ENCODE measurements at regions not wholly inside any gene's neighbourhood (a gene's known extent, or its start where the extent isn't known, plus 50 kb on each side); places are given as distances from the start of the nearest gene placed in this dataset.
A peak's percentile ranks its signal among the peaks of the same experiment; 100 is the strongest.

GRCh38 chr5:91280362-91281269 is 102.5 kb downstream of the ARRDC3 start:
- Histone ChIP-seq H3K4me3 (ENCODE audit: insufficient read depth, low read length) (peak overlapping the region; percentile 76), H3K79me2 (ENCODE audit: insufficient read depth, low read length) (no peaks in the 10 kb centered on the region), H3K27me3 (ENCODE audit: insufficient read depth, low read length) (no peaks in the 10 kb centered on the region), H3K4me1 (ENCODE audit: insufficient read depth, low read length) (peaks cover 41% of the 10 kb centered on the region), H3K36me3 (ENCODE audit: insufficient read depth, low read length) (no peaks in the 10 kb centered on the region), H3K4me2 (ENCODE audit: insufficient read depth, low read length) (peak overlapping the region; percentile 99), H3K27ac (ENCODE audit: low read depth, low read length) (peak overlapping the region; percentile 100), H2AFZ (ENCODE audit: low read length) (peak overlapping the region; percentile 91), H4K20me1 (ENCODE audit: insufficient read depth, low read length) (no peaks in the 10 kb centered on the region), H3K9me3 (ENCODE audit: low read depth, low read length) (no peaks in the 10 kb centered on the region)
- DNase-seq (ENCODE audit: insufficient read length, low spot score, missing footprints) = peak; percentile 92
- TF ChIP-seq CTCF (IDR thresholded peaks at IDR 0.05; ENCODE audit: extremely low read depth, low read depth, low read length) = no peak

- no peaks in the 10 kb centered on the region for H3K36me3 ChIP-seq (ENCODE audit: insufficient read depth, low read length)
- no peaks in the 10 kb centered on the region for H3K27me3 ChIP-seq (ENCODE audit: insufficient read depth, low read length)
- H3K27ac ChIP-seq (ENCODE audit: low read depth, low read length) = no peak overlapping the region
- peaks cover 31% of the 10 kb centered on the region for H3K4me1 ChIP-seq (ENCODE audit: insufficient read depth, low read length)
- no peaks in the 10 kb centered on the region for H4K20me1 ChIP-seq (ENCODE audit: insufficient read depth, low read length)
- no peak overlapping the region for H3K4me2 ChIP-seq (ENCODE audit: insufficient read depth, low read length)
- TF ChIP-seq CTCF (IDR thresholded peaks at IDR 0.05; ENCODE audit: extremely low read depth, low read depth, low read length) = no peak
- H3K9me3 ChIP-seq (ENCODE audit: low read depth, low read length) = no peaks in the 10 kb centered on the region
- no peak for DNase-seq (ENCODE audit: insufficient read length, low spot score, missing footprints)
- no peak overlapping the region for H2AFZ ChIP-seq (ENCODE audit: low read length)
- no peaks in the 10 kb centered on the region for H3K79me2 ChIP-seq (ENCODE audit: insufficient read depth, low read length)
- H3K4me3 ChIP-seq (ENCODE audit: insufficient read depth, low read length) = no peak overlapping the region
Observed at GRCh38 chr5:91277840-91278239, 105.3 kb downstream of the ARRDC3 start.

- H3K4me2 ChIP-seq (ENCODE audit: insufficient read depth, low read length) = no peak overlapping the region
- no peaks in the 10 kb centered on the region for H3K9me3 ChIP-seq (ENCODE audit: low read depth, low read length)
- no peak overlapping the region for H3K4me3 ChIP-seq (ENCODE audit: insufficient read depth, low read length)
- H3K27me3 ChIP-seq (ENCODE audit: insufficient read depth, low read length) = no peaks in the 10 kb centered on the region
- H4K20me1 ChIP-seq (ENCODE audit: insufficient read depth, low read length) = no peaks in the 10 kb centered on the region
- no peak for TF ChIP-seq CTCF (IDR thresholded peaks at IDR 0.05; ENCODE audit: extremely low read depth, low read depth, low read length)
- peaks cover 31% of the 10 kb centered on the region for H3K4me1 ChIP-seq (ENCODE audit: insufficient read depth, low read length)
- DNase-seq (ENCODE audit: insufficient read length, low spot score, missing footprints) = no peak
- H3K79me2 ChIP-seq (ENCODE audit: insufficient read depth, low read length) = no peaks in the 10 kb centered on the region
- no peak overlapping the region for H3K27ac ChIP-seq (ENCODE audit: low read depth, low read length)
- no peaks in the 10 kb centered on the region for H3K36me3 ChIP-seq (ENCODE audit: insufficient read depth, low read length)
- H2AFZ ChIP-seq (ENCODE audit: low read length) = no peak overlapping the region
Observed at GRCh38 chr5:91277093-91277626, 106.0 kb downstream of the ARRDC3 start.

- Histone ChIP-seq H3K79me2 (ENCODE audit: insufficient read depth, low read length) (no peaks in the 10 kb centered on the region), H3K9me3 (ENCODE audit: low read depth, low read length) (no peaks in the 10 kb centered on the region), H3K27ac (ENCODE audit: low read depth, low read length) (peak overlapping the region; percentile 43), H2AFZ (ENCODE audit: low read length) (peak overlapping the region; percentile 73), H3K4me1 (ENCODE audit: insufficient read depth, low read length) (peaks cover 6% of the 10 kb centered on the region), H3K4me2 (ENCODE audit: insufficient read depth, low read length) (no peak overlapping the region), H3K4me3 (ENCODE audit: insufficient read depth, low read length) (no peak overlapping the region), H4K20me1 (ENCODE audit: insufficient read depth, low read length) (no peaks in the 10 kb centered on the region), H3K27me3 (ENCODE audit: insufficient read depth, low read length) (no peaks in the 10 kb centered on the region), H3K36me3 (ENCODE audit: insufficient read depth, low read length) (no peaks in the 10 kb centered on the region)
- TF ChIP-seq CTCF (IDR thresholded peaks at IDR 0.05; ENCODE audit: extremely low read depth, low read depth, low read length) = no peak
- DNase-seq (ENCODE audit: insufficient read length, low spot score, missing footprints) = peak; percentile 32
Observed at GRCh38 chr5:91272858-91273257, 110.3 kb downstream of the ARRDC3 start.
